ENCODE measurements at regions not wholly inside any gene's neighbourhood (a gene's known extent, or its start where the extent isn't known, plus 50 kb on each side); places are given as distances from the start of the nearest gene placed in this dataset.

DNA sequence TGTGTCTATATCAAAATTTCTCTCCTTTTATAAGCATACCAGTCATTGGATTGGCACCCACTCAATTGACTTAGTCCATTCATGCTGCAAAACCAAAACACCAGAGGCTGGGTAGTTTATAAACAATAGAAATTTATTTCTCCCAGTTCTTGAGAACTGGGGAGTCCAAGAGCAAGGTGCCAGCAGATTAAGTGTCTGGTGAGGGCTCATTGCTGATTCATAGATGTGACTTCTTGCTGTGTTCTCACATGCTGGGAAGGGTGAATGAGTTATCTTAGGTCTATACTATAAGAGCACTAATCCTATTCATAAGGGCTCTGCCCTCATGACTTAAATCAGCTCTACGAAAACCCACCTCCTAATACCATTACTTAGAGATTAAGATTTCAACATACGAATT lies 501.4 kb downstream of the EPM2A start:
- Histone ChIP-seq H3K9me3 (no peaks in the 10 kb centered on the region), H3K27ac (no peak overlapping the region), H3K4me1 (no peaks in the 10 kb centered on the region), H3K4me3 (no peak overlapping the region), H3K36me3 (no peaks in the 10 kb centered on the region), H3K27me3 (no peaks in the 10 kb centered on the region)
- WGBS, result 85% methylated on average over 2 of the region's 2 CpGs
- DNase-seq (ENCODE audit: low spot score in 2 of 2), result no peak
- TF ChIP-seq POLR2A (IDR thresholded peaks at IDR 0.05) (no peak), POLR2AphosphoS5 (IDR thresholded peaks at IDR 0.05) (no peak), EP300 (IDR thresholded peaks at IDR 0.05) (no peak)
- TF ChIP-seq, protein P1, sequence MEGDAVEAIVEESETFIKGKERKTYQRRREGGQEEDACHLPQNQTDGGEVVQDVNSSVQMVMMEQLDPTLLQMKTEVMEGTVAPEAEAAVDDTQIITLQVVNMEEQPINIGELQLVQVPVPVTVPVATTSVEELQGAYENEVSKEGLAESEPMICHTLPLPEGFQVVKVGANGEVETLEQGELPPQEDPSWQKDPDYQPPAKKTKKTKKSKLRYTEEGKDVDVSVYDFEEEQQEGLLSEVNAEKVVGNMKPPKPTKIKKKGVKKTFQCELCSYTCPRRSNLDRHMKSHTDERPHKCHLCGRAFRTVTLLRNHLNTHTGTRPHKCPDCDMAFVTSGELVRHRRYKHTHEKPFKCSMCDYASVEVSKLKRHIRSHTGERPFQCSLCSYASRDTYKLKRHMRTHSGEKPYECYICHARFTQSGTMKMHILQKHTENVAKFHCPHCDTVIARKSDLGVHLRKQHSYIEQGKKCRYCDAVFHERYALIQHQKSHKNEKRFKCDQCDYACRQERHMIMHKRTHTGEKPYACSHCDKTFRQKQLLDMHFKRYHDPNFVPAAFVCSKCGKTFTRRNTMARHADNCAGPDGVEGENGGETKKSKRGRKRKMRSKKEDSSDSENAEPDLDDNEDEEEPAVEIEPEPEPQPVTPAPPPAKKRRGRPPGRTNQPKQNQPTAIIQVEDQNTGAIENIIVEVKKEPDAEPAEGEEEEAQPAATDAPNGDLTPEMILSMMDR (IDR thresholded peaks at IDR 0.05), result no peak

DNA sequence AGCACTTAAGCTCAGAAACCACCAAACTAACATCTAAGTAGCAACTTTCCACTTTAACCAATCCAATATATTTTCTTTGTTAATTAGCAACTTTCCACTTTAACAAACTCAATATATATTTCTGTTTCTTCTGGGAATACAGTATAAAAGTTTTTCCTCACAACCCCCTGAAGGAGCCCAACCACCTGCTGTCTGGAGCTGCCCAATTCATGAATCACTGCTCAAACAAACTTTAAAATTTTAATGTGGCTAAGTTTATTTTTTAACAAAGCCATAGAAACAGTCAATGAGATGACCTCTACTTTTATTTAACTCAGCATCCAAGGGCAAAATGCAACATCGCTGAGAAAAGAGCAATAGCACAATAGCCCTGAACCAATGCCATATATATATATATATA lies 500.1 kb downstream of the EPM2A start:
- Histone ChIP-seq H3K27ac (no peak overlapping the region), H3K36me3 (no peaks in the 10 kb centered on the region), H3K27me3 (no peaks in the 10 kb centered on the region), H3K9me3 (no peaks in the 10 kb centered on the region), H3K4me3 (no peak overlapping the region), H3K4me1 (no peaks in the 10 kb centered on the region)
- no peak for DNase-seq (ENCODE audit: low spot score in 2 of 2)
- WGBS, result 98% methylated on average over 1 of the region's 1 CpG
- TF ChIP-seq POLR2A (IDR thresholded peaks at IDR 0.05) (no peak), EP300 (IDR thresholded peaks at IDR 0.05) (no peak), POLR2AphosphoS5 (IDR thresholded peaks at IDR 0.05) (no peak)
- TF ChIP-seq, protein P1 (IDR thresholded peaks at IDR 0.05), result no peak

DNA sequence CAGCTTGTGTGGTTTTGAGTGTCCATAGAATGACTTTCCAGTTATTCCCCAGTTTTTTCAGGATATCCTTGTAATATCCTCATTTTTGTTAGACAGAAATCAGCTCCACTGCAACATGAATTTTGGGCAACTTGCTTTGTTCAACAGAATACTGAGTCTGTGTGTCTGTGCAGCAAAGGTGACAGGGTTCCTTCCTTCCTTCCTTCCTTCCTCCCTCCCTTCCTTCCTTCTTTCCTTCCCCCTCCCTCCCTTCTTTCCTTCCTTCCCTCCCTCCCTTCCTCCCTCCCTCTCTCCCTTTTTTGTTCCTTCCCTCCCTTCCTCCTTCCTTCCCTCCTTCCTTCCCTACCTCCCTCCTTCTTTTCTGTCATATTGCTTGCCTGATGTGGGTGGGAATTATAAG lies 496.5 kb downstream of the EPM2A start:
- no peak for TF ChIP-seq POLR2AphosphoS5 (IDR thresholded peaks at IDR 0.05)
- TF ChIP-seq EP300 (IDR thresholded peaks at IDR 0.05), result no peak
- TF ChIP-seq POLR2A (IDR thresholded peaks at IDR 0.05), result no peak
- TF ChIP-seq, protein P1 (IDR thresholded peaks at IDR 0.05), result no peak
- Histone ChIP-seq H3K4me3 (no peak overlapping the region), H3K4me1 (no peaks in the 10 kb centered on the region), H3K36me3 (no peaks in the 10 kb centered on the region), H3K27ac (no peak overlapping the region), H3K9me3 (no peaks in the 10 kb centered on the region), H3K27me3 (no peaks in the 10 kb centered on the region)
- DNase-seq (ENCODE audit: low spot score in 2 of 2), result no peak

DNA sequence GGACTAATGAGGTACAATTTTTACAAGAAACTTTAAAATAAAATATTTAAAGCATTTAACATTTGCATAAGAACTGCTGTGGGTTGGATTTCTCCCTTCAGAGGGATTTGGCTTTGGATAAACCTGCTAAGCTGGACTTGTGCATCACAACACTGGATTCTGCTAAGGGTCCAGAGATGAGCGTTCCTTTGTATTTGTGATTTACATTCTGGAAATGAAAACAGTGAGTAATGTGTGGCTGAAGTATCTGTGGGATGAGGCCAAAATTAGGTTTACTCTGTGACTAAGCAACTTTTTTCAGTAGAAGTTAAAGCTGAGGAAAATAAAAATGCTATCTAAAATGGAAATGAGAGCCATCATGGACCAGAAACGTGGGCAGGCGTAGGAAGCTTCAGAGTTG lies 494.3 kb downstream of the EPM2A start:
- TF ChIP-seq, protein P1 (IDR thresholded peaks at IDR 0.05), result no peak
- no peak for TF ChIP-seq POLR2AphosphoS5 (IDR thresholded peaks at IDR 0.05)
- TF ChIP-seq EP300 (IDR thresholded peaks at IDR 0.05), result no peak
- TF ChIP-seq POLR2A (IDR thresholded peaks at IDR 0.05), result no peak
- WGBS, result 67% methylated on average over 3 of the region's 3 CpGs
- H3K27me3 ChIP-seq, result no peaks in the 10 kb centered on the region
- no peak for DNase-seq (ENCODE audit: low spot score in 2 of 2)
- no peak overlapping the region for H3K27ac ChIP-seq
- H3K4me1 ChIP-seq, result no peaks in the 10 kb centered on the region
- no peak overlapping the region for H3K4me3 ChIP-seq
- no peaks in the 10 kb centered on the region for H3K36me3 ChIP-seq
- no peaks in the 10 kb centered on the region for H3K9me3 ChIP-seq

DNA sequence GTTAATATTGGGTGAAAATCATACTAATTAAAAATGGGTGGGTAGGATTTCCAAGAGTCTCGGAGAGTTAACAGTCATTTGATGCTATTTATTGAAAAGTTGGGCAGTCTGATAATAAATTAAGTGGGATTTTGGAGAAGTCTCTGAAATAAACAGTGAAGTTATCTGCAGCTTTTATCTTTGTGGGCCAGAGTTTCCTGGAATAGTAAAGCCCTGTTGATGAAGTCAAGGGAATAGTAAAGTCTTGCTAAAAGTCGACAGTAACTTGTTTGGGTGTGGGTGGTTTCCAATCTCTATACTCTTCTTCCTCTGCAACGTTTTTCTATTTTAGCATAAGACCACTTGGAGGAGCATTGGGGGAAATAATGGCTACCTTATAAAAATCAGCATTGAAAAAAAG lies 493.6 kb downstream of the EPM2A start:
- H3K4me3 ChIP-seq, result no peak overlapping the region
- H3K4me1 ChIP-seq, result no peaks in the 10 kb centered on the region
- TF ChIP-seq POLR2AphosphoS5 (IDR thresholded peaks at IDR 0.05), result no peak
- TF ChIP-seq, protein P1 (IDR thresholded peaks at IDR 0.05), result no peak
- no peak for TF ChIP-seq POLR2A (IDR thresholded peaks at IDR 0.05)
- no peak for TF ChIP-seq EP300 (IDR thresholded peaks at IDR 0.05)
- no peaks in the 10 kb centered on the region for H3K9me3 ChIP-seq
- no peak overlapping the region for H3K27ac ChIP-seq
- H3K36me3 ChIP-seq, result no peaks in the 10 kb centered on the region
- no peak for DNase-seq (ENCODE audit: low spot score in 2 of 2)
- WGBS, result 62% methylated on average over 3 of the region's 3 CpGs
- no peaks in the 10 kb centered on the region for H3K27me3 ChIP-seq

Measured in suprapubic skin (tissue), 4 donors.